ENCODE measurements at regions not wholly inside any gene's neighbourhood (a gene's known extent, or its start where the extent isn't known, plus 50 kb on each side); places are given as distances from the start of the nearest gene placed in this dataset.

- Histone ChIP-seq H3K9ac (ENCODE audit: low read depth, low read length) (no peak overlapping the region), H3K79me1 (ENCODE audit: low read depth in 1 of 2, low read length in 2 of 2) (no peaks in the 10 kb centered on the region), H2BK15ac (ENCODE audit: low read depth, low read length) (no peak overlapping the region), H2AK5ac (ENCODE audit: low read depth, low read length) (no peak overlapping the region), H3K4me3 (ENCODE audit: insufficient read depth, low read depth, low read length) (no peak overlapping the region), H2AFZ (replicated peaks; ENCODE audit: low read length, poor library complexity) (no peak overlapping the region), H3K27ac (ENCODE audit: insufficient read depth, low read length) (no peak overlapping the region), H3K36me3 (ENCODE audit: control insufficient read depth, insufficient read depth, low read length) (no peaks in the 10 kb centered on the region), H4K20me1 (ENCODE audit: insufficient read depth, low read length) (no peaks in the 10 kb centered on the region), H4K8ac (ENCODE audit: low read depth in 2 of 2, low read length in 2 of 2) (no peak overlapping the region), H3K23ac (ENCODE audit: low read depth, low read length) (no peak overlapping the region), H2BK5ac (ENCODE audit: low read depth, low read length, poor library complexity, severe bottlenecking) (no peak overlapping the region), H3K18ac (ENCODE audit: low read depth, low read length) (no peak overlapping the region), H3K9me1 (ENCODE audit: insufficient read depth, low read length) (no peaks in the 10 kb centered on the region), H3K56ac (ENCODE audit: extremely low read depth, insufficient read depth, low read length) (no peak overlapping the region), H3K4me1 (ENCODE audit: control insufficient read depth, insufficient read depth, low read length) (no peaks in the 10 kb centered on the region), H2BK20ac (ENCODE audit: low read depth, low read length) (no peak overlapping the region), H4K91ac (ENCODE audit: insufficient read depth, low read depth, low read length) (no peak overlapping the region), H3K4me2 (ENCODE audit: low read depth, low read length) (no peak overlapping the region), H2AK9ac (replicated peaks; ENCODE audit: low read depth, low read length, poor library complexity) (no peak overlapping the region), H3K4ac (ENCODE audit: low read depth, low read length) (no peak overlapping the region), H4K5ac (ENCODE audit: low read depth, low read length) (no peak overlapping the region), H3K27me3 (ENCODE audit: control insufficient read depth, insufficient read depth, low read length) (no peaks in the 10 kb centered on the region), H2BK120ac (ENCODE audit: low read depth, low read length) (no peak overlapping the region), H3K14ac (replicated peaks; ENCODE audit: low read depth, low read length) (no peak overlapping the region), H3K9me3 (ENCODE audit: control insufficient read depth, insufficient read depth, low read length) (peaks cover 6% of the 10 kb centered on the region)
- CTCF ChIA-PET = no interaction called here
- ATAC-seq (ENCODE audit: low read depth) (no peak), DNase-seq (no peak)
- no CpG with 5 or more reads among the region's 2 CpGs for WGBS, 2 experiments (ENCODE audit: extremely low coverage in 2 of 2, insufficient read length in 1 of 2)
- TF ChIP-seq RFX5 (IDR thresholded peaks at IDR 0.05; ENCODE audit: low read depth, low read length) = no peak
- TF ChIP-seq RCOR1 (IDR thresholded peaks at IDR 0.05; ENCODE audit: insufficient replicate concordance, low read length) = no peak
- TF ChIP-seq MAFK (IDR thresholded peaks at IDR 0.05; ENCODE audit: low read depth, low read length) = no peak
- no peak for TF ChIP-seq NFE2L2 (IDR thresholded peaks at IDR 0.05; ENCODE audit: low read depth, low read length)
- TF ChIP-seq CEBPB (IDR thresholded peaks at IDR 0.05; ENCODE audit: low read depth, low read length) = no peak
- TF ChIP-seq BHLHE40 (IDR thresholded peaks at IDR 0.05; ENCODE audit: low read depth, low read length) = no peak
- TF ChIP-seq SMC3 (IDR thresholded peaks at IDR 0.05; ENCODE audit: low read depth, low read length) = no peak
- TF ChIP-seq MXI1 (IDR thresholded peaks at IDR 0.05; ENCODE audit: borderline replicate concordance, low read depth, low read length) = no peak
- TF ChIP-seq MAZ (IDR thresholded peaks at IDR 0.05; ENCODE audit: borderline replicate concordance, low read depth, low read length) = no peak
- TF ChIP-seq CHD1 (IDR thresholded peaks at IDR 0.05; ENCODE audit: low read depth, low read length) = no peak
- TF ChIP-seq RAD21 (IDR thresholded peaks at IDR 0.05; ENCODE audit: low read length) = no peak
- no peak for TF ChIP-seq POLR2A (IDR thresholded peaks at IDR 0.05; ENCODE audit: low read depth, low read length)
- TF ChIP-seq FOS (IDR thresholded peaks at IDR 0.05; ENCODE audit: low read depth, low read length) = no peak
- TF ChIP-seq, protein P1, sequence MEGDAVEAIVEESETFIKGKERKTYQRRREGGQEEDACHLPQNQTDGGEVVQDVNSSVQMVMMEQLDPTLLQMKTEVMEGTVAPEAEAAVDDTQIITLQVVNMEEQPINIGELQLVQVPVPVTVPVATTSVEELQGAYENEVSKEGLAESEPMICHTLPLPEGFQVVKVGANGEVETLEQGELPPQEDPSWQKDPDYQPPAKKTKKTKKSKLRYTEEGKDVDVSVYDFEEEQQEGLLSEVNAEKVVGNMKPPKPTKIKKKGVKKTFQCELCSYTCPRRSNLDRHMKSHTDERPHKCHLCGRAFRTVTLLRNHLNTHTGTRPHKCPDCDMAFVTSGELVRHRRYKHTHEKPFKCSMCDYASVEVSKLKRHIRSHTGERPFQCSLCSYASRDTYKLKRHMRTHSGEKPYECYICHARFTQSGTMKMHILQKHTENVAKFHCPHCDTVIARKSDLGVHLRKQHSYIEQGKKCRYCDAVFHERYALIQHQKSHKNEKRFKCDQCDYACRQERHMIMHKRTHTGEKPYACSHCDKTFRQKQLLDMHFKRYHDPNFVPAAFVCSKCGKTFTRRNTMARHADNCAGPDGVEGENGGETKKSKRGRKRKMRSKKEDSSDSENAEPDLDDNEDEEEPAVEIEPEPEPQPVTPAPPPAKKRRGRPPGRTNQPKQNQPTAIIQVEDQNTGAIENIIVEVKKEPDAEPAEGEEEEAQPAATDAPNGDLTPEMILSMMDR (conservative IDR thresholded peaks at IDR 0.05; ENCODE audit: low read depth, low read length) = no peak
- TF ChIP-seq, protein P2, sequence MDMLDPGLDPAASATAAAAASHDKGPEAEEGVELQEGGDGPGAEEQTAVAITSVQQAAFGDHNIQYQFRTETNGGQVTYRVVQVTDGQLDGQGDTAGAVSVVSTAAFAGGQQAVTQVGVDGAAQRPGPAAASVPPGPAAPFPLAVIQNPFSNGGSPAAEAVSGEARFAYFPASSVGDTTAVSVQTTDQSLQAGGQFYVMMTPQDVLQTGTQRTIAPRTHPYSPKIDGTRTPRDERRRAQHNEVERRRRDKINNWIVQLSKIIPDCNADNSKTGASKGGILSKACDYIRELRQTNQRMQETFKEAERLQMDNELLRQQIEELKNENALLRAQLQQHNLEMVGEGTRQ (IDR thresholded peaks at IDR 0.05; ENCODE audit: low read depth, low read length) = no peak
- TF ChIP-seq, protein P3, sequence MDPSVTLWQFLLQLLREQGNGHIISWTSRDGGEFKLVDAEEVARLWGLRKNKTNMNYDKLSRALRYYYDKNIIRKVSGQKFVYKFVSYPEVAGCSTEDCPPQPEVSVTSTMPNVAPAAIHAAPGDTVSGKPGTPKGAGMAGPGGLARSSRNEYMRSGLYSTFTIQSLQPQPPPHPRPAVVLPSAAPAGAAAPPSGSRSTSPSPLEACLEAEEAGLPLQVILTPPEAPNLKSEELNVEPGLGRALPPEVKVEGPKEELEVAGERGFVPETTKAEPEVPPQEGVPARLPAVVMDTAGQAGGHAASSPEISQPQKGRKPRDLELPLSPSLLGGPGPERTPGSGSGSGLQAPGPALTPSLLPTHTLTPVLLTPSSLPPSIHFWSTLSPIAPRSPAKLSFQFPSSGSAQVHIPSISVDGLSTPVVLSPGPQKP (IDR thresholded peaks at IDR 0.05; ENCODE audit: borderline replicate concordance, low read depth, low read length) = no peak
- BruUV-seq (replicated peaks) = no TSS peak
- intact Hi-C loops (cut with micrococcal nuclease) (no loop called here), in situ Hi-C loops (cut with MboI; ENCODE audit: low sequenced_read_pairs) (no loop called here), dilution Hi-C loops (cut with HindIII; ENCODE audit: low sequenced_read_pairs, unreplicated experiment) (no loop called here)
- POLR2A ChIA-PET (ENCODE audit: unreplicated experiment) = no interaction called here
Observed at GRCh38 chr11:97072420-97072819, 682.6 kb downstream of the JRKL start.

Measured in IMR-90 (cell line).